SK-N-SH (cell line): ENCODE measurements at regions not wholly inside any gene's neighbourhood (a gene's known extent, or its start where the extent isn't known, plus 50 kb on each side); places are given as distances from the start of the nearest gene placed in this dataset.

ENCODE experiments used
- CTCF ChIA-PET: fragments of 300-600, 350-600 bp; formaldehyde crosslinking; extraction: SDS; loops from one replicate; lab custom pipeline; 2021; lab: Yijun Ruan, JAX
- POLR2A ChIA-PET: fragments of 350-600 bp; sonication (Branson Sonifier 250); formaldehyde crosslinking; extraction: SDS; loops from one replicate; lab custom pipeline; 2020; ENCODE audit warnings: antibody characterized with exemption, inconsistent platforms; lab: Yijun Ruan, JAX
- DNase-seq: peaks from one replicate; pipeline ENCODE4 v3.0.0; 2012
- H2AFZ ChIP-seq: fragments of 200-600 bp; sonication (generic); 2 replicates; pipeline ENCODE4 v1.8.1; 2016; ENCODE audit warnings: antibody characterized with exemption, mild to moderate bottlenecking, low read depth
- H3F3A ChIP-seq: fragments of 200-600 bp; sonication (generic); replicated peaks from 2 replicates; pipeline ENCODE3; 2016; ENCODE audit warnings: antibody characterized with exemption, mild to moderate bottlenecking; ENCODE audit not compliant: insufficient read depth
- H3K27ac ChIP-seq, 2 experiments: fragments of 200-500 bp in 1 of 2; fragments of 200-600 bp in 1 of 2; sonication (Bioruptor generic) in 1 of 2; sonication (generic), shearing (Covaris generic) in 1 of 2; 2 replicates each; pipeline versions ENCODE4 v1.5.1 to v1.6.1; 2014 to 2016; ENCODE audit warnings: low read depth in 2 of 2, inconsistent platforms in 1 of 2, low read length in 1 of 2, mild to moderate bottlenecking in 1 of 2, mixed read lengths in 1 of 2
- H3K27me3 ChIP-seq: fragments of 200-600 bp; sonication (generic), shearing (Covaris generic); 2 replicates; pipeline ENCODE4 v1.6.1; 2016; ENCODE audit warnings: mixed run types; ENCODE audit not compliant: insufficient read depth
- H3K36me3 ChIP-seq, 2 experiments: fragments of 200-500 bp in 1 of 2; fragments of 200-600 bp in 1 of 2; sonication (Bioruptor generic) in 1 of 2; sonication (generic) in 1 of 2; replicated peaks in 1 of 2; 2 replicates each; pipeline versions ENCODE3 to v1.5.1; 2014 to 2016; ENCODE audit warnings: low read length in 1 of 2, mild to moderate bottlenecking in 1 of 2; ENCODE audit not compliant: insufficient read depth in 2 of 2, control insufficient read depth in 1 of 2
- H3K4me1 ChIP-seq, 2 experiments: fragments of 200-500 bp in 1 of 2; fragments of 200-600 bp in 1 of 2; sonication (Bioruptor generic) in 1 of 2; sonication (generic), shearing (Covaris generic) in 1 of 2; 2 replicates each; pipeline versions ENCODE4 v1.5.1 to v1.6.1; 2014 to 2016; ENCODE audit warnings: low read depth in 1 of 2, low read length in 1 of 2, mixed run types in 1 of 2; ENCODE audit not compliant: insufficient read depth in 2 of 2, control insufficient read depth in 1 of 2
- H3K4me2 ChIP-seq: fragments of 200-600 bp; sonication (generic), shearing (Covaris generic); 2 replicates; pipeline ENCODE4 v1.6.1; 2017; ENCODE audit warnings: mixed run types
- H3K4me3 ChIP-seq, 2 experiments: fragments of 200-500 bp in 1 of 2; fragments of 200-600 bp in 1 of 2; sonication (Bioruptor generic) in 1 of 2; sonication (generic), shearing (Covaris generic) in 1 of 2; 2 replicates each; pipeline versions ENCODE4 v1.5.1 to v1.8.1; 2014 to 2016; ENCODE audit warnings: low read depth in 2 of 2, inconsistent platforms in 1 of 2, low read length in 1 of 2, mild to moderate bottlenecking in 1 of 2, mixed read lengths in 1 of 2, moderate library complexity in 1 of 2
- H3K79me2 ChIP-seq: fragments of 200-600 bp; sonication (generic); 2 replicates; pipeline ENCODE4 v1.8.1; 2017; ENCODE audit warnings: mild to moderate bottlenecking; ENCODE audit not compliant: insufficient read depth
- H3K9ac ChIP-seq: fragments of 200-600 bp; sonication (generic); 2 replicates; pipeline ENCODE4 v1.6.1; 2017; ENCODE audit warnings: mixed run types
- H3K9me2 ChIP-seq: fragments of 200-600 bp; sonication (generic); 2 replicates; pipeline ENCODE4 v1.6.1; 2017; ENCODE audit warnings: mixed run types
- H3K9me3 ChIP-seq: fragments of 200-600 bp; sonication (generic); 2 replicates; pipeline ENCODE4 v1.6.1; 2017; ENCODE audit warnings: mixed run types, mild to moderate bottlenecking, moderate library complexity
- H4K20me1 ChIP-seq: fragments of 200-600 bp; sonication (generic); 2 replicates; pipeline ENCODE4 v1.6.1; 2017; ENCODE audit warnings: mild to moderate bottlenecking, mixed run types; ENCODE audit not compliant: insufficient read depth
- CHD2 ChIP-seq: fragments of 150-350 bp; IDR thresholded peaks from 2 replicates; pipeline ENCODE4 v1.6.1; 2018; ENCODE audit warnings: low read length; ENCODE audit not compliant: partially characterized antibody
- EP300 ChIP-seq, 2 experiments: IDR thresholded peaks; 2 replicates each; pipeline versions ENCODE4 v1.4.0 to v1.6.1; 2012; ENCODE audit warnings: borderline replicate concordance in 1 of 2, low read depth in 1 of 2, low read length in 1 of 2
- FOSL2 ChIP-seq: IDR thresholded peaks from 2 replicates; pipeline ENCODE4 v1.4.0; 2012; ENCODE audit warnings: low read depth, mild to moderate bottlenecking, moderate library complexity, borderline replicate concordance
- FOXJ3 ChIP-seq: sonication (generic); formaldehyde crosslinking; IDR thresholded peaks from 2 replicates; pipeline ENCODE4 v1.5.1; 2020; ENCODE audit warnings: mild to moderate bottlenecking, missing genetic modification reagents
- GABPA ChIP-seq: IDR thresholded peaks from 2 replicates; pipeline ENCODE4 v1.4.0; 2012; ENCODE audit warnings: low read depth, mild to moderate bottlenecking
- IRF3 ChIP-seq: fragments of 150-350 bp; IDR thresholded peaks from 2 replicates; pipeline ENCODE4 v1.6.1; 2016; ENCODE audit warnings: mild to moderate bottlenecking, low read depth, low read length
- MAX ChIP-seq: IDR thresholded peaks from 2 replicates; pipeline ENCODE4 v1.4.0; 2012; ENCODE audit warnings: low read depth
- MXI1 ChIP-seq: IDR thresholded peaks from 2 replicates; pipeline ENCODE4 v1.6.1; 2012; ENCODE audit warnings: mild to moderate bottlenecking, low read depth, low read length, improper control_type of control experiment
- NFIC ChIP-seq: IDR thresholded peaks from 2 replicates; pipeline ENCODE4 v1.4.0; 2012; ENCODE audit warnings: borderline replicate concordance
- NRF1 ChIP-seq: IDR thresholded peaks from 2 replicates; pipeline ENCODE4 v1.6.1; 2012; ENCODE audit warnings: low read depth, mild to moderate bottlenecking, low read length
- PBX3 ChIP-seq: IDR thresholded peaks from 2 replicates; pipeline ENCODE4; 2012
- POLR2AphosphoS5 ChIP-seq: IDR thresholded peaks from 2 replicates; pipeline ENCODE4 v1.6.1; 2012; ENCODE audit warnings: low read depth, low read length
- RAD21 ChIP-seq: IDR thresholded peaks from 2 replicates; pipeline ENCODE4 v1.6.1; 2012; ENCODE audit warnings: mild to moderate bottlenecking, low read length
- RFX5 ChIP-seq: IDR thresholded peaks from 2 replicates; pipeline ENCODE4 v1.6.1; 2012; ENCODE audit warnings: mild to moderate bottlenecking, improper control_type of control experiment, low read length
- RXRA ChIP-seq: IDR thresholded peaks from 2 replicates; pipeline ENCODE4 v1.4.0; 2012; ENCODE audit warnings: low read depth, mild to moderate bottlenecking, borderline replicate concordance
- SIN3A ChIP-seq: IDR thresholded peaks from 2 replicates; pipeline ENCODE4 v1.6.1; 2012; ENCODE audit warnings: low read depth, mild to moderate bottlenecking, low read length, moderate library complexity, borderline replicate concordance
- TEAD4 ChIP-seq: IDR thresholded peaks from 2 replicates; pipeline ENCODE4 v1.4.0; 2012; ENCODE audit warnings: mild to moderate bottlenecking, borderline replicate concordance; ENCODE audit not compliant: insufficient read depth
- USF1 ChIP-seq: IDR thresholded peaks from 2 replicates; pipeline ENCODE4 v1.4.0; 2012; ENCODE audit warnings: low read depth, borderline replicate concordance
- USF2 ChIP-seq: fragments of 150-350 bp; IDR thresholded peaks from 2 replicates; pipeline ENCODE4 v1.6.1; 2017; ENCODE audit warnings: antibody characterized with exemption, low read length, low read depth, borderline replicate concordance
- YY1 ChIP-seq: IDR thresholded peaks from 2 replicates; pipeline ENCODE4 v1.4.0; 2012; ENCODE audit warnings: low read depth, mild to moderate bottlenecking
- ZBTB33 ChIP-seq: IDR thresholded peaks from 2 replicates; pipeline ENCODE4 v1.4.0; 2012; ENCODE audit warnings: low read depth, borderline replicate concordance
- WGBS: methylation state at CpG from one replicate; pipeline ENCODE4 v1.1.6; 2017; ENCODE audit warnings: low lambda C conversion rate; 5-methylcytosine and 5-hydroxymethylcytosine counted together

GRCh38 chr2:211149731-211150130 is 593.3 kb downstream of the CPS1 start:
- ChIA-PET POLR2A (no interaction called here), CTCF (no interaction called here)
- Histone ChIP-seq H3K79me2 (no peaks in the 10 kb centered on the region), H3K27me3 (no peaks in the 10 kb centered on the region), H3K27ac (no peak overlapping the region), H3K9ac (no peak overlapping the region), H3F3A (no peaks in the 10 kb centered on the region), H3K4me2 (no peak overlapping the region), H3K36me3 (no peaks in the 10 kb centered on the region), H3K9me3 (no peaks in the 10 kb centered on the region), H3K4me3 (no peak overlapping the region), H2AFZ (no peak overlapping the region), H3K9me2 (no peaks in the 10 kb centered on the region), H4K20me1 (no peaks in the 10 kb centered on the region), H3K4me1 (no peaks in the 10 kb centered on the region)
- WGBS = 70% methylated on average over 3 of the region's 3 CpGs
- DNase-seq = no peak
- no peak for TF ChIP-seq EP300 (IDR thresholded peaks at IDR 0.05; ENCODE audit: borderline replicate concordance in 1 of 2, low read depth in 1 of 2, low read length in 1 of 2)
- no peak for TF ChIP-seq ZBTB33
- TF ChIP-seq FOSL2 = no peak
- TF ChIP-seq USF1 = no peak
- no peak for TF ChIP-seq MXI1
- no peak for TF ChIP-seq NFIC
- TF ChIP-seq SIN3A = no peak
- no peak for TF ChIP-seq CHD2
- no peak for TF ChIP-seq POLR2AphosphoS5
- no peak for TF ChIP-seq GABPA

- no peak for TF ChIP-seq MXI1
- no peak for TF ChIP-seq GABPA
- no peak for TF ChIP-seq NFIC
- TF ChIP-seq RAD21 = no peak
- TF ChIP-seq SIN3A = no peak
- no peak for TF ChIP-seq FOSL2
- no peak for TF ChIP-seq NRF1
- no peak for TF ChIP-seq TEAD4
- TF ChIP-seq USF1 = no peak
- no peak for TF ChIP-seq FOXJ3 (CRISPR knock-in tag)
- TF ChIP-seq YY1 = no peak
- TF ChIP-seq IRF3 = no peak
- TF ChIP-seq PBX3 = no peak
- TF ChIP-seq RFX5 = no peak
- TF ChIP-seq RXRA = no peak
- TF ChIP-seq CHD2 = no peak
- TF ChIP-seq USF2 = no peak
- no peak for TF ChIP-seq MAX
- DNase-seq = no peak
- no peak overlapping the region for H3K9ac ChIP-seq
- no peaks in the 10 kb centered on the region for H3K36me3 ChIP-seq
- H3K9me2 ChIP-seq = no peaks in the 10 kb centered on the region
- POLR2A ChIA-PET = interaction anchor here (0.6 kb wide), 1 partner anchor 26 kb away, joined by 4 read pairs; no protein-coding TSS in a partner anchor
- no peak overlapping the region for H3K4me2 ChIP-seq
- CTCF ChIA-PET = interaction anchor here (0.6 to 2.8 kb wide), 42 partner anchors 10 to 1410 kb away, joined by 3 to 21 read pairs (median 4); no protein-coding TSS in a partner anchor
- no peak overlapping the region for H2AFZ ChIP-seq
- no peaks in the 10 kb centered on the region for H3K9me3 ChIP-seq
- no peak overlapping the region for H3K27ac ChIP-seq
- H3F3A ChIP-seq = no peaks in the 10 kb centered on the region
- H3K27me3 ChIP-seq = no peaks in the 10 kb centered on the region
- no peak overlapping the region for H3K4me3 ChIP-seq
- H3K4me1 ChIP-seq = no peaks in the 10 kb centered on the region; a peak in 1 of 4 replicates
- no peaks in the 10 kb centered on the region for H3K79me2 ChIP-seq
- no peaks in the 10 kb centered on the region for H4K20me1 ChIP-seq
Measured at GRCh38 chr2:211157211-211157610, 600.8 kb downstream of the CPS1 start.
